ENCODE measurements at regions not wholly inside any gene's neighbourhood (a gene's known extent, or its start where the extent isn't known, plus 50 kb on each side); places are given as distances from the start of the nearest gene placed in this dataset.

DNA sequence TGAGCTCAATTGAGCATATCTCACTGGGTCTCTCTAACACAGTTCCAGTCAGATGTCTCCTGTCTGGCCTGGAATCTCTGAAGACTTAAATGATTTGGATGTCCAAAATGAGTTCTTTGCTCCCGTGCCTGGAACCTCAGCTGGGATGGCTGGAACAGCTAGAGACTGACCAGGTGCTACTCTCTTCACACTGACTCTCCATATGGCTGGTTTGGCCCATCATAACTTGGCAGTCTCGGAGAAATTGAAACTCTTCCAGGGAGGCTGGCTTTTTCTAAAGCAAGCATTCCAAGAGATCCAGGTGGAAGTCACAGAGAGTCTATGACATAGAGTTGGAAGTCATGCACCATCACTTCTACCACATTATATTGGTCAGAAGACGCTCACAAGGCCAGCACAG lies 129.6 kb upstream of the NOL4 start:
- Histone ChIP-seq H3K4me1 (ENCODE audit: control insufficient read depth, insufficient read depth, low read length) (no peaks in the 10 kb centered on the region), H3K56ac (ENCODE audit: extremely low read depth, insufficient read depth, low read length) (no peak overlapping the region), H3K23ac (ENCODE audit: low read depth, low read length) (no peak overlapping the region), H2BK15ac (ENCODE audit: low read depth, low read length) (no peak overlapping the region), H3K14ac (replicated peaks; ENCODE audit: low read depth, low read length) (no peak overlapping the region), H3K79me1 (ENCODE audit: low read depth in 1 of 2, low read length in 2 of 2) (no peaks in the 10 kb centered on the region), H4K20me1 (ENCODE audit: insufficient read depth, low read length) (no peaks in the 10 kb centered on the region), H3K4me2 (ENCODE audit: low read depth, low read length) (no peak overlapping the region), H3K36me3 (ENCODE audit: control insufficient read depth, insufficient read depth, low read length) (no peaks in the 10 kb centered on the region), H3K9me1 (ENCODE audit: insufficient read depth, low read length) (no peaks in the 10 kb centered on the region), H3K27me3 (ENCODE audit: control insufficient read depth, insufficient read depth, low read length) (no peaks in the 10 kb centered on the region), H3K9ac (ENCODE audit: low read depth, low read length) (no peak overlapping the region), H2AK9ac (replicated peaks; ENCODE audit: low read depth, low read length, poor library complexity) (no peak overlapping the region), H4K91ac (ENCODE audit: insufficient read depth, low read depth, low read length) (no peak overlapping the region), H3K9me3 (ENCODE audit: control insufficient read depth, insufficient read depth, low read length) (no peaks in the 10 kb centered on the region), H3K4ac (ENCODE audit: low read depth, low read length) (no peak overlapping the region), H2BK120ac (ENCODE audit: low read depth, low read length) (no peak overlapping the region), H2BK5ac (ENCODE audit: low read depth, low read length, poor library complexity, severe bottlenecking) (no peak overlapping the region), H3K18ac (ENCODE audit: low read depth, low read length) (no peak overlapping the region), H2BK20ac (ENCODE audit: low read depth, low read length) (no peak overlapping the region), H2AFZ (replicated peaks; ENCODE audit: low read length, poor library complexity) (no peak overlapping the region), H3K27ac (ENCODE audit: insufficient read depth, low read length) (no peak overlapping the region), H4K5ac (ENCODE audit: low read depth, low read length) (no peak overlapping the region), H2AK5ac (ENCODE audit: low read depth, low read length) (no peak overlapping the region), H4K8ac (ENCODE audit: low read depth in 2 of 2, low read length in 2 of 2) (no peak overlapping the region), H3K4me3 (ENCODE audit: insufficient read depth, low read depth, low read length) (no peak overlapping the region)
- dilution Hi-C loops (cut with HindIII; ENCODE audit: low sequenced_read_pairs, unreplicated experiment) (no loop called here), in situ Hi-C loops (cut with MboI; ENCODE audit: low sequenced_read_pairs) (no loop called here), intact Hi-C loops (cut with micrococcal nuclease) (loop anchor here (5.0 kb wide), 1 partner anchor 433 kb away; no protein-coding TSS in a partner anchor)
- no TSS peak for BruUV-seq (replicated peaks)
- CTCF ChIA-PET, result no interaction called here
- WGBS, 2 experiments (ENCODE audit: extremely low coverage in 2 of 2, insufficient read length in 1 of 2), result no CpG with 5 or more reads among the region's 3 CpGs
- TF ChIP-seq MXI1 (IDR thresholded peaks at IDR 0.05; ENCODE audit: borderline replicate concordance, low read depth, low read length) (no peak), MAFK (IDR thresholded peaks at IDR 0.05; ENCODE audit: low read depth, low read length) (no peak), NFE2L2 (IDR thresholded peaks at IDR 0.05; ENCODE audit: low read depth, low read length) (no peak), RCOR1 (IDR thresholded peaks at IDR 0.05; ENCODE audit: insufficient replicate concordance, low read length) (no peak), POLR2A (IDR thresholded peaks at IDR 0.05; ENCODE audit: low read depth, low read length) (no peak), MAZ (IDR thresholded peaks at IDR 0.05; ENCODE audit: borderline replicate concordance, low read depth, low read length) (no peak), RFX5 (IDR thresholded peaks at IDR 0.05; ENCODE audit: low read depth, low read length) (no peak), FOS (IDR thresholded peaks at IDR 0.05; ENCODE audit: low read depth, low read length) (no peak), SMC3 (IDR thresholded peaks at IDR 0.05; ENCODE audit: low read depth, low read length) (no peak), RAD21 (IDR thresholded peaks at IDR 0.05; ENCODE audit: low read length) (no peak), BHLHE40 (IDR thresholded peaks at IDR 0.05; ENCODE audit: low read depth, low read length) (no peak), CEBPB (IDR thresholded peaks at IDR 0.05; ENCODE audit: low read depth, low read length) (no peak)
- TF ChIP-seq, protein P1, sequence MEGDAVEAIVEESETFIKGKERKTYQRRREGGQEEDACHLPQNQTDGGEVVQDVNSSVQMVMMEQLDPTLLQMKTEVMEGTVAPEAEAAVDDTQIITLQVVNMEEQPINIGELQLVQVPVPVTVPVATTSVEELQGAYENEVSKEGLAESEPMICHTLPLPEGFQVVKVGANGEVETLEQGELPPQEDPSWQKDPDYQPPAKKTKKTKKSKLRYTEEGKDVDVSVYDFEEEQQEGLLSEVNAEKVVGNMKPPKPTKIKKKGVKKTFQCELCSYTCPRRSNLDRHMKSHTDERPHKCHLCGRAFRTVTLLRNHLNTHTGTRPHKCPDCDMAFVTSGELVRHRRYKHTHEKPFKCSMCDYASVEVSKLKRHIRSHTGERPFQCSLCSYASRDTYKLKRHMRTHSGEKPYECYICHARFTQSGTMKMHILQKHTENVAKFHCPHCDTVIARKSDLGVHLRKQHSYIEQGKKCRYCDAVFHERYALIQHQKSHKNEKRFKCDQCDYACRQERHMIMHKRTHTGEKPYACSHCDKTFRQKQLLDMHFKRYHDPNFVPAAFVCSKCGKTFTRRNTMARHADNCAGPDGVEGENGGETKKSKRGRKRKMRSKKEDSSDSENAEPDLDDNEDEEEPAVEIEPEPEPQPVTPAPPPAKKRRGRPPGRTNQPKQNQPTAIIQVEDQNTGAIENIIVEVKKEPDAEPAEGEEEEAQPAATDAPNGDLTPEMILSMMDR (conservative IDR thresholded peaks at IDR 0.05; ENCODE audit: low read depth, low read length), result no peak
- TF ChIP-seq, protein P2, sequence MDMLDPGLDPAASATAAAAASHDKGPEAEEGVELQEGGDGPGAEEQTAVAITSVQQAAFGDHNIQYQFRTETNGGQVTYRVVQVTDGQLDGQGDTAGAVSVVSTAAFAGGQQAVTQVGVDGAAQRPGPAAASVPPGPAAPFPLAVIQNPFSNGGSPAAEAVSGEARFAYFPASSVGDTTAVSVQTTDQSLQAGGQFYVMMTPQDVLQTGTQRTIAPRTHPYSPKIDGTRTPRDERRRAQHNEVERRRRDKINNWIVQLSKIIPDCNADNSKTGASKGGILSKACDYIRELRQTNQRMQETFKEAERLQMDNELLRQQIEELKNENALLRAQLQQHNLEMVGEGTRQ (IDR thresholded peaks at IDR 0.05; ENCODE audit: low read depth, low read length), result no peak
- POLR2A ChIA-PET (ENCODE audit: unreplicated experiment), result no interaction called here
- ATAC-seq (ENCODE audit: low read depth) (no peak), DNase-seq (no peak)
